ENCODE measurements at regions not wholly inside any gene's neighbourhood (a gene's known extent, or its start where the extent isn't known, plus 50 kb on each side); places are given as distances from the start of the nearest gene placed in this dataset.
"Not testable (repeated sequence)": the region's sequence is repeated elsewhere in the genome, so short reads cannot be mapped to it uniquely, and the experiment has no call there.

- H3K4me3 ChIP-seq (ENCODE audit: control insufficient read depth in 1 of 2, extremely low read depth in 1 of 2, low read length in 1 of 2); CTCF ChIA-PET; H3K36me3 Mint-ChIP-seq: not testable (repeated sequence)
Measured at GRCh38 chrY:21760243-21760642, 134.1 kb downstream of the RBMY1D start.

GRCh38 chrY:21767824-21768223 is 126.5 kb downstream of the RBMY1D start:
- H3K9me3 ChIP-seq; H3K9me3 Mint-ChIP-seq; H3K4me3 Mint-ChIP-seq; CTCF ChIA-PET; POLR2A ChIA-PET; DNase-seq; H3K4me1 ChIP-seq (ENCODE audit: control insufficient read depth in 1 of 2, extremely low read depth in 1 of 2, insufficient read depth in 2 of 2, low read length in 2 of 2); H3K27ac Mint-ChIP-seq; H3K27me3 Mint-ChIP-seq; H3K36me3 ChIP-seq (ENCODE audit: control insufficient read depth in 2 of 2, extremely low read depth in 1 of 2, insufficient read depth in 1 of 2, low read length in 1 of 2); H3K27ac ChIP-seq (ENCODE audit: low read length); H3K36me3 Mint-ChIP-seq; H3K4me3 ChIP-seq (ENCODE audit: control insufficient read depth in 1 of 2, extremely low read depth in 1 of 2, low read length in 1 of 2); H3K27me3 ChIP-seq (replicated peaks in 1 of 2; ENCODE audit: control insufficient read depth in 2 of 2, extremely low read depth in 1 of 2, insufficient read depth in 2 of 2, low read length in 1 of 2); ATAC-seq (replicated peaks in 1 of 4); H3K4me1 Mint-ChIP-seq: not testable (repeated sequence)
- WGBS (ENCODE audit: insufficient coverage) = no CpG with 5 or more reads among the region's 1 CpG

More at GRCh38 chrY:21760243-21760642, 134.1 kb downstream of the RBMY1D start:
- H3K4me1 ChIP-seq (ENCODE audit: control insufficient read depth in 1 of 2, extremely low read depth in 1 of 2, insufficient read depth in 2 of 2, low read length in 2 of 2); H3K9me3 ChIP-seq; H3K27me3 Mint-ChIP-seq; H3K27ac ChIP-seq (ENCODE audit: low read length); H3K36me3 ChIP-seq (ENCODE audit: control insufficient read depth in 2 of 2, extremely low read depth in 1 of 2, insufficient read depth in 1 of 2, low read length in 1 of 2); H3K9me3 Mint-ChIP-seq; H3K27ac Mint-ChIP-seq; ATAC-seq (replicated peaks in 1 of 4); H3K4me3 Mint-ChIP-seq; DNase-seq; H3K4me1 Mint-ChIP-seq; H3K27me3 ChIP-seq (replicated peaks in 1 of 2; ENCODE audit: control insufficient read depth in 2 of 2, extremely low read depth in 1 of 2, insufficient read depth in 2 of 2, low read length in 1 of 2); POLR2A ChIA-PET: not testable (repeated sequence)
- no CpG with 5 or more reads among the region's 5 CpGs for WGBS (ENCODE audit: insufficient coverage)

- H3K36me3 ChIP-seq (ENCODE audit: control insufficient read depth in 2 of 2, extremely low read depth in 1 of 2, insufficient read depth in 1 of 2, low read length in 1 of 2); ATAC-seq (replicated peaks in 1 of 4); CTCF ChIA-PET; H3K4me1 Mint-ChIP-seq; H3K27me3 ChIP-seq (replicated peaks in 1 of 2; ENCODE audit: control insufficient read depth in 2 of 2, extremely low read depth in 1 of 2, insufficient read depth in 2 of 2, low read length in 1 of 2); H3K4me1 ChIP-seq (ENCODE audit: control insufficient read depth in 1 of 2, extremely low read depth in 1 of 2, insufficient read depth in 2 of 2, low read length in 2 of 2); H3K27me3 Mint-ChIP-seq; H3K27ac ChIP-seq (ENCODE audit: low read length); H3K9me3 Mint-ChIP-seq; H3K36me3 Mint-ChIP-seq; H3K27ac Mint-ChIP-seq; H3K4me3 ChIP-seq (ENCODE audit: control insufficient read depth in 1 of 2, extremely low read depth in 1 of 2, low read length in 1 of 2); H3K9me3 ChIP-seq; POLR2A ChIA-PET; H3K4me3 Mint-ChIP-seq; DNase-seq: not testable (repeated sequence)
- no CpG with 5 or more reads among the region's 4 CpGs for WGBS (ENCODE audit: insufficient coverage)
Measured at GRCh38 chrY:21782174-21782860, 112.0 kb downstream of the RBMY1D start.

GRCh38 chrY:21813484-21814233 is 80.7 kb downstream of the RBMY1D start:
- Mint-ChIP-seq H3K27me3 (no peaks in the 10 kb centered on the region), H3K27ac (no peak overlapping the region), H3K4me1 (no peaks in the 10 kb centered on the region), H3K4me3 (no peak overlapping the region), H3K9me3 (no peaks in the 10 kb centered on the region), H3K36me3 (no peaks in the 10 kb centered on the region)
- no peak for DNase-seq
- no peaks in the 10 kb centered on the region for H3K27me3 ChIP-seq (replicated peaks in 1 of 2; ENCODE audit: control insufficient read depth in 2 of 2, extremely low read depth in 1 of 2, insufficient read depth in 2 of 2, low read length in 1 of 2)
- WGBS (ENCODE audit: insufficient coverage) = no CpG with 5 or more reads among the region's 1 CpG
- no peak for ATAC-seq (replicated peaks in 1 of 4)
- H3K27ac ChIP-seq (ENCODE audit: low read length) = no peak overlapping the region
- POLR2A ChIA-PET = no interaction called here
- H3K4me1 ChIP-seq (ENCODE audit: control insufficient read depth in 1 of 2, extremely low read depth in 1 of 2, insufficient read depth in 2 of 2, low read length in 2 of 2) = no peaks in the 10 kb centered on the region
- H3K36me3 ChIP-seq (ENCODE audit: control insufficient read depth in 2 of 2, extremely low read depth in 1 of 2, insufficient read depth in 1 of 2, low read length in 1 of 2) = no peaks in the 10 kb centered on the region
- no peaks in the 10 kb centered on the region for H3K9me3 ChIP-seq
- no peak overlapping the region for H3K4me3 ChIP-seq (ENCODE audit: control insufficient read depth in 1 of 2, extremely low read depth in 1 of 2, low read length in 1 of 2)
- CTCF ChIA-PET = no interaction called here

GRCh38 chrY:21814491-21814890 is 79.8 kb downstream of the RBMY1D start:
- WGBS (ENCODE audit: insufficient coverage) = 60% methylated on average over 1 of the region's 2 CpGs
- no peaks in the 10 kb centered on the region for H3K36me3 Mint-ChIP-seq

GRCh38 chrY:21821881-21822280 is 72.4 kb downstream of the RBMY1D start:
- Histone ChIP-seq H3K4me1 (ENCODE audit: control insufficient read depth in 1 of 2, extremely low read depth in 1 of 2, insufficient read depth in 2 of 2, low read length in 2 of 2) (no peaks in the 10 kb centered on the region), H3K27ac (ENCODE audit: low read length) (no peak overlapping the region)

More at GRCh38 chrY:21814491-21814890, 79.8 kb downstream of the RBMY1D start:
- DNase-seq = no peak
- Histone ChIP-seq H3K4me3 (ENCODE audit: control insufficient read depth in 1 of 2, extremely low read depth in 1 of 2, low read length in 1 of 2) (no peak overlapping the region), H3K36me3 (ENCODE audit: control insufficient read depth in 2 of 2, extremely low read depth in 1 of 2, insufficient read depth in 1 of 2, low read length in 1 of 2) (no peaks in the 10 kb centered on the region), H3K27ac (ENCODE audit: low read length) (no peak overlapping the region), H3K27me3 (replicated peaks in 1 of 2; ENCODE audit: control insufficient read depth in 2 of 2, extremely low read depth in 1 of 2, insufficient read depth in 2 of 2, low read length in 1 of 2) (no peaks in the 10 kb centered on the region), H3K9me3 (no peaks in the 10 kb centered on the region), H3K4me1 (ENCODE audit: control insufficient read depth in 1 of 2, extremely low read depth in 1 of 2, insufficient read depth in 2 of 2, low read length in 2 of 2) (no peaks in the 10 kb centered on the region)
- Mint-ChIP-seq H3K27ac (no peak overlapping the region), H3K27me3 (no peaks in the 10 kb centered on the region), H3K9me3 (no peaks in the 10 kb centered on the region), H3K4me3 (no peak overlapping the region), H3K4me1 (no peaks in the 10 kb centered on the region)
- ChIA-PET POLR2A (no interaction called here), CTCF (no interaction called here)
- ATAC-seq (replicated peaks in 1 of 4) = no peak

More at GRCh38 chrY:21821881-21822280, 72.4 kb downstream of the RBMY1D start:
- Mint-ChIP-seq H3K36me3 (no peaks in the 10 kb centered on the region), H3K27me3 (no peaks in the 10 kb centered on the region), H3K4me3 (no peak overlapping the region), H3K4me1 (no peaks in the 10 kb centered on the region), H3K27ac (no peak overlapping the region), H3K9me3 (no peaks in the 10 kb centered on the region)
- ChIA-PET POLR2A (no interaction called here), CTCF (no interaction called here)
- H3K4me3 ChIP-seq (ENCODE audit: control insufficient read depth in 1 of 2, extremely low read depth in 1 of 2, low read length in 1 of 2) = no peak overlapping the region
- no peak for ATAC-seq (replicated peaks in 1 of 4)
- no CpG with 5 or more reads among the region's 5 CpGs for WGBS (ENCODE audit: insufficient coverage)
- no peaks in the 10 kb centered on the region for H3K36me3 ChIP-seq (ENCODE audit: control insufficient read depth in 2 of 2, extremely low read depth in 1 of 2, insufficient read depth in 1 of 2, low read length in 1 of 2)
- no peaks in the 10 kb centered on the region for H3K9me3 ChIP-seq
- DNase-seq = no peak
- H3K27me3 ChIP-seq (replicated peaks in 1 of 2; ENCODE audit: control insufficient read depth in 2 of 2, extremely low read depth in 1 of 2, insufficient read depth in 2 of 2, low read length in 1 of 2) = no peaks in the 10 kb centered on the region
